DMS153 treated with DMSO at 0.1 percent for 48 hours (cell line): ENCODE measurements at regions not wholly inside any gene's neighbourhood (a gene's known extent, or its start where the extent isn't known, plus 50 kb on each side); places are given as distances from the start of the nearest gene placed in this dataset.

Experiments used
- DNase-seq: peaks from one replicate; lab custom pipeline; 2025; ENCODE audit not compliant: unreplicated experiment; lab: John Stamatoyannopoulos, UW

GRCh38 chr4:15366721-15367120 is 61.1 kb upstream of the C1QTNF7 start:
- DNase-seq = no peak

GRCh38 chr4:15368856-15369255 is 59.0 kb upstream of the C1QTNF7 start:
- DNase-seq = no peak

GRCh38 chr4:15370296-15370695 is 57.5 kb upstream of the C1QTNF7 start:
- DNase-seq = no peak

GRCh38 chr4:15373363-15373762 is 54.5 kb upstream of the C1QTNF7 start:
- no peak for DNase-seq

GRCh38 chr4:15374656-15375055 is 53.2 kb upstream of the C1QTNF7 start:
- DNase-seq = no peak

- DNase-seq = no peak
These were observed 52.2 kb upstream of the C1QTNF7 start for GRCh38 chr4:15375667-15376066.

GRCh38 chr4:15376145-15376544 is 51.7 kb upstream of the C1QTNF7 start:
- no peak for DNase-seq

- no peak for DNase-seq
These were observed 51.2 kb upstream of the C1QTNF7 start for GRCh38 chr4:15376594-15376993.
